Esophagus muscularis mucosa (tissue), 4 donors: ENCODE measurements at regions not wholly inside any gene's neighbourhood (a gene's known extent, or its start where the extent isn't known, plus 50 kb on each side); places are given as distances from the start of the nearest gene placed in this dataset.

Source experiments
- DNase-seq: peaks from one replicate; pipeline ENCODE4 v3.0.0-alpha.2; 2017; ENCODE audit errors: extremely low spot score
- H3K27ac ChIP-seq, 4 donors: fragments of 200-600 bp; sonication (generic); replicated peaks in 1 of 4; 1 replicate in 3 of 4; 2 replicates in 1 of 4; pipeline ENCODE4 v1.5.1; 2016 to 2019; ENCODE audit warnings: mild to moderate bottlenecking in 1 of 4
- H3K27me3 ChIP-seq, 4 donors: fragments of 200-600 bp; sonication (generic); one replicate each; pipeline versions ENCODE4 v1.5.1 to v1.6.0; 2016 to 2019
- H3K36me3 ChIP-seq, 4 donors: fragments of 200-600 bp; sonication (generic); one replicate each; pipeline ENCODE4 v1.5.1; 2016 to 2019
- H3K4me1 ChIP-seq, 4 donors: fragments of 200-600 bp; sonication (generic); one replicate each; pipeline ENCODE4 v1.5.1; 2016 to 2019
- H3K4me3 ChIP-seq, 4 donors: fragments of 200-600 bp; sonication (generic); 1 replicate in 2 of 4; 2 replicates in 2 of 4; pipeline ENCODE4 v1.5.1; 2016 to 2019; ENCODE audit warnings: mild to moderate bottlenecking in 4 of 4, moderate library complexity in 1 of 4
- H3K9me3 ChIP-seq, 4 donors: fragments of 200-600 bp; sonication (generic); 1 replicate in 3 of 4; 2 replicates in 1 of 4; pipeline ENCODE4 v1.5.1; 2016 to 2019
- CTCF ChIP-seq, 3 experiments: fragments of 200-600 bp in 2 of 3; fragments of 450-650 bp in 1 of 3; sonication (generic) in 2 of 3; IDR thresholded peaks; one replicate each; pipeline ENCODE4 v1.5.1; 2017 to 2019; ENCODE audit warnings: antibody characterized with exemption in 3 of 3, mild to moderate bottlenecking in 2 of 3, moderate library complexity in 1 of 3
- EP300 ChIP-seq: sonication (generic); formaldehyde crosslinking; IDR thresholded peaks from one replicate; pipeline ENCODE4 v1.6.1; 2017; ENCODE audit warnings: antibody characterized with exemption
- POLR2A ChIP-seq: fragments of 450-650 bp; IDR thresholded peaks from one replicate; pipeline ENCODE4 v1.6.1; 2017; ENCODE audit warnings: antibody characterized with exemption, moderate library complexity, mild to moderate bottlenecking, low read depth
- POLR2AphosphoS5 ChIP-seq, 2 donors: sonication (generic); formaldehyde crosslinking; IDR thresholded peaks; one replicate each; pipeline ENCODE4 v1.6.1; 2017; ENCODE audit warnings: antibody characterized with exemption in 2 of 2
- WGBS: methylation state at CpG from one replicate; pipeline ENCODE4 v1.1.5; 2018; 5-methylcytosine and 5-hydroxymethylcytosine counted together
- intact Hi-C: fragments of 100-400 bp; cut with DNase I; formaldehyde crosslinking; loops from one replicate; pipeline ENCODE4 v1.15.1; 2023

GRCh38 chr11:72525466-72525865 is 91.1 kb upstream of the CLPB start:
- no peak for TF ChIP-seq POLR2AphosphoS5 (IDR thresholded peaks at IDR 0.05)
- no peak for TF ChIP-seq EP300
- TF ChIP-seq POLR2A, result no peak
- no peak for TF ChIP-seq CTCF (IDR thresholded peaks at IDR 0.05)
- Histone ChIP-seq H3K27me3 (no peaks in the 10 kb centered on the region), H3K27ac (no peak overlapping the region), H3K4me1 (peaks cover 0 to under 1% (median under 1%) of the 10 kb centered on the region in 4 donors), H3K36me3 (no peaks in the 10 kb centered on the region), H3K4me3 (no peak overlapping the region), H3K9me3 (no peaks in the 10 kb centered on the region)
- WGBS, result 72% methylated on average over 3 of the region's 3 CpGs
- intact Hi-C loops, result no loop called here
- no peak for DNase-seq

- WGBS, result 93% methylated on average over 2 of the region's 2 CpGs
- Histone ChIP-seq H3K4me1 (peaks cover 0 to 8% (median 6%) of the 10 kb centered on the region in 4 donors), H3K9me3 (no peaks in the 10 kb centered on the region), H3K27me3 (no peaks in the 10 kb centered on the region), H3K4me3 (no peak overlapping the region), H3K27ac (no peak overlapping the region), H3K36me3 (no peaks in the 10 kb centered on the region)
- TF ChIP-seq EP300 (no peak), CTCF (IDR thresholded peaks at IDR 0.05) (no peak), POLR2AphosphoS5 (IDR thresholded peaks at IDR 0.05) (no peak), POLR2A (no peak)
- intact Hi-C loops, result no loop called here
- DNase-seq, result no peak
Observed at GRCh38 chr11:72524711-72525110, 90.4 kb upstream of the CLPB start.

GRCh38 chr11:72523991-72524390 is 89.7 kb upstream of the CLPB start:
- no peak for TF ChIP-seq POLR2A
- TF ChIP-seq CTCF (IDR thresholded peaks at IDR 0.05), result no peak
- no peak for TF ChIP-seq POLR2AphosphoS5 (IDR thresholded peaks at IDR 0.05)
- TF ChIP-seq EP300, result no peak
- no peaks in the 10 kb centered on the region for H3K9me3 ChIP-seq
- WGBS, result 93% methylated on average over 2 of the region's 2 CpGs
- no peaks in the 10 kb centered on the region for H3K36me3 ChIP-seq
- peaks cover 1 to 11% (median 11%) of the 10 kb centered on the region in 4 donors for H3K4me1 ChIP-seq
- H3K4me3 ChIP-seq, result no peak overlapping the region
- intact Hi-C loops, result no loop called here
- DNase-seq, result no peak
- no peaks in the 10 kb centered on the region for H3K27me3 ChIP-seq
- no peak overlapping the region for H3K27ac ChIP-seq

GRCh38 chr11:72522186-72522585 is 87.9 kb upstream of the CLPB start:
- intact Hi-C loops, result no loop called here
- TF ChIP-seq POLR2A, result no peak
- TF ChIP-seq POLR2AphosphoS5 (IDR thresholded peaks at IDR 0.05), result no peak
- TF ChIP-seq CTCF (IDR thresholded peaks at IDR 0.05), result no peak
- no peak for TF ChIP-seq EP300
- Histone ChIP-seq H3K27ac (no peak overlapping the region), H3K9me3 (no peaks in the 10 kb centered on the region), H3K4me1 (peaks cover 2 to 16% (median 11%) of the 10 kb centered on the region in 4 donors), H3K27me3 (no peaks in the 10 kb centered on the region), H3K36me3 (no peaks in the 10 kb centered on the region), H3K4me3 (no peak overlapping the region)
- WGBS, result 79% methylated on average over 5 of the region's 6 CpGs
- no peak for DNase-seq

GRCh38 chr11:72521664-72522063 is 87.3 kb upstream of the CLPB start:
- 80% methylated on average over 1 of the region's 1 CpG for WGBS
- DNase-seq, result no peak

More at GRCh38 chr11:72521664-72522063, 87.3 kb upstream of the CLPB start:
- H3K27ac ChIP-seq, result no peak overlapping the region
- no peaks in the 10 kb centered on the region for H3K27me3 ChIP-seq
- H3K9me3 ChIP-seq, result no peaks in the 10 kb centered on the region
- TF ChIP-seq POLR2A, result no peak
- no peak for TF ChIP-seq CTCF (IDR thresholded peaks at IDR 0.05)
- TF ChIP-seq EP300, result no peak
- no peak for TF ChIP-seq POLR2AphosphoS5 (IDR thresholded peaks at IDR 0.05)
- no peak overlapping the region for H3K4me3 ChIP-seq
- peaks cover 2 to 16% (median 11%) of the 10 kb centered on the region in 4 donors for H3K4me1 ChIP-seq
- intact Hi-C loops, result no loop called here
- H3K36me3 ChIP-seq, result no peaks in the 10 kb centered on the region
